IMR-90 (cell line): ENCODE measurements at regions not wholly inside any gene's neighbourhood (a gene's known extent, or its start where the extent isn't known, plus 50 kb on each side); places are given as distances from the start of the nearest gene placed in this dataset.

Experiments
- ATAC-seq: fragments of 200-7000 bp; cut with Tn5 transposase; 2 replicates; pipeline ENCODE4 v1.9.1; 2020; ENCODE audit warnings: low read depth, mild to moderate bottlenecking, moderate library complexity
- BruUV-seq: library from RNA; stranded (reverse); fragments of 400-500 nt; replicated peaks from 2 replicates; lab custom pipeline; 2021; lab: Mats Ljungman, UMichigan
- CTCF ChIA-PET: fragments of 300-600 bp; formaldehyde crosslinking; extraction: SDS; loops from one replicate; lab custom pipeline; 2021; ENCODE audit warnings: antibody characterized with exemption; lab: Yijun Ruan, JAX
- POLR2A ChIA-PET: fragments of 300-600 bp; sonication (Branson Sonifier 250); formaldehyde crosslinking; loops from one replicate; lab custom pipeline; 2022; ENCODE audit warnings: antibody characterized with exemption; ENCODE audit not compliant: unreplicated experiment; lab: Charles Lee
- DNase-seq: peaks from one replicate; pipeline ENCODE4 v3.0.0; 2013
- H2AFZ ChIP-seq: replicated peaks from 2 replicates; pipeline ENCODE3; 2013; ENCODE audit warnings: low read length, mild to moderate bottlenecking; ENCODE audit not compliant: poor library complexity
- H2AK5ac ChIP-seq: 2 replicates; pipeline ENCODE4 v1.6.1; 2013; ENCODE audit warnings: low read depth, low read length, inconsistent platforms
- H2AK9ac ChIP-seq: replicated peaks from 2 replicates; pipeline ENCODE3; 2013; ENCODE audit warnings: mild to moderate bottlenecking, low read depth, low read length, moderate library complexity; ENCODE audit not compliant: poor library complexity
- H2BK120ac ChIP-seq: 2 replicates; pipeline ENCODE4 v1.6.1; 2013; ENCODE audit warnings: low read depth, low read length, inconsistent platforms
- H2BK15ac ChIP-seq: 3 replicates; pipeline ENCODE4 v1.6.1; 2013; ENCODE audit warnings: low read depth, low read length, inconsistent platforms
- H2BK20ac ChIP-seq: 2 replicates; pipeline ENCODE4 v1.6.1; 2013; ENCODE audit warnings: low read depth, mild to moderate bottlenecking, inconsistent platforms, low read length, moderate library complexity
- H2BK5ac ChIP-seq: 2 replicates; pipeline ENCODE4 v1.6.1; 2013; ENCODE audit warnings: mild to moderate bottlenecking, low read depth, low read length, inconsistent platforms; ENCODE audit not compliant: poor library complexity, severe bottlenecking
- H3K14ac ChIP-seq: replicated peaks from 2 replicates; pipeline ENCODE4 v1.6.1; 2013; ENCODE audit warnings: low read depth, low read length, inconsistent platforms
- H3K18ac ChIP-seq: 2 replicates; pipeline ENCODE4 v1.6.1; 2013; ENCODE audit warnings: low read depth, low read length, control low read depth
- H3K23ac ChIP-seq: 2 replicates; pipeline ENCODE4 v1.6.1; 2013; ENCODE audit warnings: low read depth, low read length, inconsistent platforms
- H3K27ac ChIP-seq: 2 replicates; pipeline ENCODE4 v1.5.1; 2013; ENCODE audit warnings: mild to moderate bottlenecking, control low read depth, low read length; ENCODE audit not compliant: insufficient read depth
- H3K27me3 ChIP-seq: 2 replicates; pipeline ENCODE4 v1.6.1; 2013; ENCODE audit warnings: low read length; ENCODE audit not compliant: control insufficient read depth, insufficient read depth
- H3K36me3 ChIP-seq: 2 replicates; pipeline ENCODE4 v1.6.1; 2013; ENCODE audit warnings: low read length, mixed read lengths; ENCODE audit not compliant: control insufficient read depth, insufficient read depth
- H3K4ac ChIP-seq: 2 replicates; pipeline ENCODE4 v1.6.1; 2013; ENCODE audit warnings: low read depth, low read length, inconsistent platforms
- H3K4me1 ChIP-seq: 2 replicates; pipeline ENCODE4 v1.6.1; 2013; ENCODE audit warnings: low read length, mixed read lengths; ENCODE audit not compliant: control insufficient read depth, insufficient read depth
- H3K4me2 ChIP-seq: 2 replicates; pipeline ENCODE4 v1.6.1; 2013; ENCODE audit warnings: low read depth, mild to moderate bottlenecking, control low read depth, low read length, moderate library complexity
- H3K4me3 ChIP-seq: 2 replicates; pipeline ENCODE4 v1.5.1; 2013; ENCODE audit warnings: low read depth, mild to moderate bottlenecking, control low read depth, low read length, moderate library complexity; ENCODE audit not compliant: insufficient read depth
- H3K56ac ChIP-seq: 2 replicates; pipeline ENCODE4 v1.6.1; 2013; ENCODE audit warnings: low read length, inconsistent platforms; ENCODE audit not compliant: insufficient read depth; ENCODE audit errors: extremely low read depth
- H3K79me1 ChIP-seq, 2 experiments: 2 replicates each; pipeline ENCODE4 v1.6.1; 2013; ENCODE audit warnings: low read length in 2 of 2, inconsistent platforms in 1 of 2, low read depth in 1 of 2
- H3K9ac ChIP-seq: 2 replicates; pipeline ENCODE4 v1.6.1; 2013; ENCODE audit warnings: low read depth, low read length, control low read depth
- H3K9me1 ChIP-seq: 2 replicates; pipeline ENCODE4 v1.6.1; 2013; ENCODE audit warnings: low read length, inconsistent platforms; ENCODE audit not compliant: insufficient read depth
- H3K9me3 ChIP-seq: 2 replicates; pipeline ENCODE4 v1.6.1; 2013; ENCODE audit warnings: low read length; ENCODE audit not compliant: control insufficient read depth, insufficient read depth
- H4K20me1 ChIP-seq: 2 replicates; pipeline ENCODE4 v1.6.1; 2013; ENCODE audit warnings: low read length, inconsistent platforms; ENCODE audit not compliant: insufficient read depth
- H4K5ac ChIP-seq: 2 replicates; pipeline ENCODE4 v1.6.1; 2013; ENCODE audit warnings: mild to moderate bottlenecking, low read depth, low read length, control low read depth
- H4K8ac ChIP-seq, 2 experiments: 2 replicates each; pipeline ENCODE4 v1.6.1; 2013; ENCODE audit warnings: low read depth in 2 of 2, low read length in 2 of 2, control low read depth in 1 of 2, inconsistent platforms in 1 of 2
- H4K91ac ChIP-seq: 2 replicates; pipeline ENCODE4 v1.6.1; 2013; ENCODE audit warnings: low read depth, low read length, inconsistent platforms; ENCODE audit not compliant: insufficient read depth
- CHD1 ChIP-seq: IDR thresholded peaks from 2 replicates; pipeline ENCODE4 v1.6.1; 2012; ENCODE audit warnings: low read depth, low read length, improper control_type of control experiment
- FOS ChIP-seq: fragments of 150-350 bp; IDR thresholded peaks from 2 replicates; pipeline ENCODE4 v1.6.1; 2016; ENCODE audit warnings: low read depth, low read length
- MAFK ChIP-seq: IDR thresholded peaks from 2 replicates; pipeline ENCODE4 v1.6.1; 2012; ENCODE audit warnings: low read depth, low read length, improper control_type of control experiment
- MAZ ChIP-seq: IDR thresholded peaks from 2 replicates; pipeline ENCODE4 v1.6.1; 2012; ENCODE audit warnings: low read depth, mild to moderate bottlenecking, low read length, improper control_type of control experiment, moderate library complexity, borderline replicate concordance
- MXI1 ChIP-seq: IDR thresholded peaks from 2 replicates; pipeline ENCODE4 v1.6.1; 2012; ENCODE audit warnings: low read depth, mild to moderate bottlenecking, low read length, moderate library complexity, borderline replicate concordance
- NFE2L2 ChIP-seq: fragments of 150-350 bp; IDR thresholded peaks from 2 replicates; pipeline ENCODE4 v1.6.1; 2016; ENCODE audit warnings: low read depth, mild to moderate bottlenecking, low read length
- POLR2A ChIP-seq: IDR thresholded peaks from 2 replicates; pipeline ENCODE4 v1.6.1; 2012; ENCODE audit warnings: mild to moderate bottlenecking, low read depth, low read length
- RAD21 ChIP-seq: IDR thresholded peaks from 2 replicates; pipeline ENCODE4 v1.6.1; 2012; ENCODE audit warnings: low read length, improper control_type of control experiment
- RCOR1 ChIP-seq: IDR thresholded peaks from 2 replicates; pipeline ENCODE4 v1.6.1; 2012; ENCODE audit warnings: mild to moderate bottlenecking, low read length, improper control_type of control experiment; ENCODE audit not compliant: insufficient replicate concordance
- RFX5 ChIP-seq: IDR thresholded peaks from 2 replicates; pipeline ENCODE4 v1.8.0; 2012; ENCODE audit warnings: low read depth, mild to moderate bottlenecking, low read length, moderate library complexity
- SMC3 ChIP-seq: fragments of 150-350 bp; IDR thresholded peaks from 2 replicates; pipeline ENCODE4 v1.6.1; 2016; ENCODE audit warnings: low read depth, mild to moderate bottlenecking, antibody characterized with exemption, low read length, moderate library complexity
- WGBS, 2 experiments: methylation state at CpG; one replicate each; pipeline versions ENCODE4 v1.1.5 to v1.1.7; 2013; ENCODE audit warnings: missing lambda C conversion rate in 2 of 2; ENCODE audit not compliant: insufficient read length in 1 of 2; ENCODE audit errors: extremely low coverage in 2 of 2; 5-methylcytosine and 5-hydroxymethylcytosine counted together
- dilution Hi-C: fragments of 300-500 bp; cut with HindIII; formaldehyde crosslinking; loops from one replicate; pipeline ENCODE4 v1.14.3; 2018; ENCODE audit warnings: low sequenced_read_pairs; ENCODE audit not compliant: unreplicated experiment
- in situ Hi-C: fragments of 300-500 bp; cut with MboI; formaldehyde crosslinking; loops from 3 replicates; pipeline ENCODE4 v1.14.3; 2019; ENCODE audit warnings: low sequenced_read_pairs, inconsistent platforms, mixed read lengths
- intact Hi-C: fragments of 100-400 bp; cut with micrococcal nuclease; formaldehyde crosslinking; loops from 2 replicates; pipeline ENCODE4 v1.10.0; 2022
- TF ChIP-seq, protein P1 (sequence below): conservative IDR thresholded peaks from 2 replicates; pipeline ENCODE4 v1.5.1; 2012; ENCODE audit warnings: mild to moderate bottlenecking, low read depth, low read length, improper control_type of control experiment
- TF ChIP-seq, protein P2 (sequence below): fragments of 150-350 bp; IDR thresholded peaks from 2 replicates; pipeline ENCODE4 v1.6.1; 2017; ENCODE audit warnings: mild to moderate bottlenecking, antibody characterized with exemption, low read length, low read depth

DNA sequence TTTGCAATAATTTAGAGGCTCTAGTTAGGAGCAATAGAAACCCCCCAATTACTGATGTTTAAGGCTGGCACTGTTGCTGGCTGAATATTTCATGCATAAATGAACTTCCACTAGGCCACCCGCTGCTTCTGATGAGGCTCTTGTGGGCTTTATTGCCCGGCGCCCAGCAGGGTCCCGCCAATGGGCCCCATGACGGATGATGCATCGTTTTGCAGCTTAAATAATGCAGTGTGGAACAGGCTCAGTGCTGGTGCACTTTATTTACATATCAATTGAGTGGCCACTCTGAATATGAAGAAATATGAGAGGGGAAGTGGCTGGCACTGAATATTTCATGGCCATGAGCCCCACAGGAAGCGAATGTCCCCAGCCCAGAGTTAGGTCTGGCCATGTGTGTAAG lies 155.3 kb upstream of the MAFB start:
- no peaks in the 10 kb centered on the region for H4K20me1 ChIP-seq
- no peaks in the 10 kb centered on the region for H3K9me1 ChIP-seq
- no peak overlapping the region for H4K8ac ChIP-seq
- H3K4me2 ChIP-seq, result no peak overlapping the region
- no peak for DNase-seq
- no peak overlapping the region for H3K23ac ChIP-seq
- H3K56ac ChIP-seq, result no peak overlapping the region
- H3K4ac ChIP-seq, result no peak overlapping the region
- no peak overlapping the region for H4K91ac ChIP-seq
- intact Hi-C loops, result no loop called here
- no peak for ATAC-seq
- H3K18ac ChIP-seq, result no peak overlapping the region
- H3K27me3 ChIP-seq, result no peaks in the 10 kb centered on the region
- ChIA-PET CTCF (no interaction called here), POLR2A (no interaction called here)
- TF ChIP-seq MAFK (no peak), CHD1 (no peak), RAD21 (no peak), MAZ (no peak), RFX5 (no peak), RCOR1 (no peak), SMC3 (no peak), NFE2L2 (no peak), FOS (no peak), MXI1 (no peak), POLR2A (no peak)
- TF ChIP-seq, protein P1, sequence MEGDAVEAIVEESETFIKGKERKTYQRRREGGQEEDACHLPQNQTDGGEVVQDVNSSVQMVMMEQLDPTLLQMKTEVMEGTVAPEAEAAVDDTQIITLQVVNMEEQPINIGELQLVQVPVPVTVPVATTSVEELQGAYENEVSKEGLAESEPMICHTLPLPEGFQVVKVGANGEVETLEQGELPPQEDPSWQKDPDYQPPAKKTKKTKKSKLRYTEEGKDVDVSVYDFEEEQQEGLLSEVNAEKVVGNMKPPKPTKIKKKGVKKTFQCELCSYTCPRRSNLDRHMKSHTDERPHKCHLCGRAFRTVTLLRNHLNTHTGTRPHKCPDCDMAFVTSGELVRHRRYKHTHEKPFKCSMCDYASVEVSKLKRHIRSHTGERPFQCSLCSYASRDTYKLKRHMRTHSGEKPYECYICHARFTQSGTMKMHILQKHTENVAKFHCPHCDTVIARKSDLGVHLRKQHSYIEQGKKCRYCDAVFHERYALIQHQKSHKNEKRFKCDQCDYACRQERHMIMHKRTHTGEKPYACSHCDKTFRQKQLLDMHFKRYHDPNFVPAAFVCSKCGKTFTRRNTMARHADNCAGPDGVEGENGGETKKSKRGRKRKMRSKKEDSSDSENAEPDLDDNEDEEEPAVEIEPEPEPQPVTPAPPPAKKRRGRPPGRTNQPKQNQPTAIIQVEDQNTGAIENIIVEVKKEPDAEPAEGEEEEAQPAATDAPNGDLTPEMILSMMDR, result no peak
- TF ChIP-seq, protein P2, sequence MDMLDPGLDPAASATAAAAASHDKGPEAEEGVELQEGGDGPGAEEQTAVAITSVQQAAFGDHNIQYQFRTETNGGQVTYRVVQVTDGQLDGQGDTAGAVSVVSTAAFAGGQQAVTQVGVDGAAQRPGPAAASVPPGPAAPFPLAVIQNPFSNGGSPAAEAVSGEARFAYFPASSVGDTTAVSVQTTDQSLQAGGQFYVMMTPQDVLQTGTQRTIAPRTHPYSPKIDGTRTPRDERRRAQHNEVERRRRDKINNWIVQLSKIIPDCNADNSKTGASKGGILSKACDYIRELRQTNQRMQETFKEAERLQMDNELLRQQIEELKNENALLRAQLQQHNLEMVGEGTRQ, result no peak
- H3K9ac ChIP-seq, result no peak overlapping the region
- peak overlapping the region; percentile 53 for H2AK9ac ChIP-seq
- WGBS, 2 experiments, result 88% methylated on average over 3 of the region's 7 CpGs; no CpG with 5 or more reads in 1 of the 2 experiments
- H2BK5ac ChIP-seq, result no peak overlapping the region
- H3K27ac ChIP-seq, result no peak overlapping the region
- H4K5ac ChIP-seq, result no peak overlapping the region
- dilution Hi-C loops, result no loop called here
- no TSS peak for BruUV-seq
- no peaks in the 10 kb centered on the region for H3K36me3 ChIP-seq
- no peak overlapping the region for H2BK15ac ChIP-seq
- no peak overlapping the region for H2BK120ac ChIP-seq
- in situ Hi-C loops, result no loop called here
- H2AK5ac ChIP-seq, result no peak overlapping the region
- H3K4me3 ChIP-seq, result no peak overlapping the region
- H3K79me1 ChIP-seq, result no peaks in the 10 kb centered on the region
- no peak overlapping the region for H3K14ac ChIP-seq
- H3K9me3 ChIP-seq, result no peaks in the 10 kb centered on the region
- H3K4me1 ChIP-seq, result no peaks in the 10 kb centered on the region
- no peak overlapping the region for H2BK20ac ChIP-seq
- H2AFZ ChIP-seq, result no peak overlapping the region
